HG03108 (cell line): ENCODE measurements at regions not wholly inside any gene's neighbourhood (a gene's known extent, or its start where the extent isn't known, plus 50 kb on each side); places are given as distances from the start of the nearest gene placed in this dataset.
A peak's percentile ranks its signal among the peaks of the same experiment; 100 is the strongest.

Experiments
- ATAC-seq: cut with Tn5 transposase; IDR thresholded peaks from one replicate; pipeline ENCODE4 v1.9.1; 2021; ENCODE audit warnings: moderate library complexity; ENCODE audit not compliant: unreplicated experiment

DNA sequence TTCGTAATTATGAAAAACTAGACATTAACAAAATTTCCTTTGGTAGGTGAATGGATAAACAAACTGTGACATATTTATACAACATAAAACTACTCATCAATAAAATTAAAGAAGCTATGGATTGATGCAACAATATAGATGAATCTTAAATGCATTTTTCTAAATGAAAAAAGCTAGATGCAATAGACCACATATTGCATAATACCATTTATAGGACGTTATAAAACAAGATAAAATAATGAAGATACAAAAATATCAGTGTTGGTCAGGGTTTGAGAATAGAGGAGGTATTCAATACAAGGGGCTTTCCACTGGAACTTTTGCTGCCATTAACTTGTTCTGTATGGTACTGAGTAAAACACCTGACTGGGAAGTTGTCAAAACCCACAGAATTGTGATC is 314.4 kb downstream of the GRB14 start:
- no peak for ATAC-seq

DNA sequence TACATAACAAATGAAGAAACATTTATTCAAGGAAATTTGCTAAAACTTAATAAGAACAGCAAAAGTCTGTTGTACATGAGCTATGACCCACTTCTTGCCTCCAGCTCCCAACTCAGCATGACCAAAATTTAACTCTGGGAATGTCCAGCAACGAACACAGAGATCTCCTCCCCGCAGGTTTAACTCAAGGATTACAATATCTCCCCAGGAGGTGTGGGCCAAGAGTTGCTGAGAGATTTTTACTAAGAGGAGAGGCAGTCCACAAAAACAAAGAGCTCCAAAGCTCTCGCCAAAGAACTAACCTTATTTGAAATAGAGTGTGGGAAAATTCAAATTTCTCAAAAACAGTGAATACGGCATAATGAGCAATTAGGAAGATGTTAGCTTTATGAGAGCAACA is 318.5 kb downstream of the GRB14 start:
- no peak for ATAC-seq

- no peak for ATAC-seq
Measured at GRCh38 chr2:164288235-164288634, 333.0 kb downstream of the GRB14 start.

DNA sequence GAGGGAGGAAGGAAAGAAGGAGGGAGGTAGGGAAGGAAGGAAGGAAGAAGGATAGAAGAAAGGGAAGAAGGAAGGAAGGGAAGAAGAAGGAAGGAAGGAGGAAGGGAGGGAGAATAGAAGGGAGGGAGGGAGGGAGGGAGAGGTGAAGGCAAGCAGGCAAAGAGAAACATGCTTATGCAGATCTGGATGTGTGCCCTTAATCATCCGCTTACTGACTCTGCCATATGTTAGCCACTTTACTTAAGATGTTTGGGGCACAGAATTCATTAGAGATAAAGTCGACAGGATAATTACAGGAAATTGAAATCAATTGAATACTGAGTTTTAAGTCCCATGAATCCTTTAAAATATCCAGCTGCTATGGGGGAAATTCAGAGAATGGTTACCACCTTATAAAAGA is 334.2 kb downstream of the GRB14 start:
- no peak for ATAC-seq

DNA sequence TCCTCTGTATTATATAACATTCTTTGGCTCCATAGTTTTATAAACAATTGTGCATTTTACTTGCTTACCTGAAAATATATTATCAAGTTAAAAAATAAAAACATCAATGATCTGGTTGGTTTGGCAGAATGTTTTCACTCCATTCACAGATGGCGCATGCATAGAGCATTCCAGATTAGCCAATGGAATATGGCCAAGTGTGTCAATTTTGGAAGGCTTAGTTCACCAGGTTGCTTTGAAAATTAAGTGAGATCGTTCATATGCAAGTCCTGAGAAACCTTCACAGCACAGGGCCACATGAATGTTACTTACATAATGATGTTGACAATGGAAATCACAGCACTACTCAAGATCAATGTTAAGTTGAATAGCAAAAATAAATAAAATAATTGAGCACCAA is 335.7 kb downstream of the GRB14 start:
- no peak for ATAC-seq

- no peak for ATAC-seq
Measured at GRCh38 chr2:164281896-164282295, 339.4 kb downstream of the GRB14 start.

DNA sequence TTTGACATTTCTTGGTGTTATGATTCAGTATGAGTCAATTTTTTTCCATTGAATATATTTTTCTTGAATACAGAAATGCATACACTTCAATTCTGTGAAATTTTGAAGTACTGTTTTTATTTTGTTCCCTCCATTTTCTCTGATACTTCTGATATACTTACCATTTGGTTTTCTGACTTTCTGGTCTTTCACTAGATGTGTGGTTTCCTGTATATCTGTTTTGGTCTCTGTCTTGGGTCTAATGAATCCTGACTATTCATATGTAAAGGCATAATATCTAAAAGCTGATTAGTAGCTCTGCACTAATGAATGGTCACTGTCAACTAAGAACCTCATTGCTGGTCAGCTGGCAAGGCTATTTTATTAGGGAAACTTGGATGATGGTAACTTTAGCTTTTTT is 345.6 kb downstream of the GRB14 start:
- no peak for ATAC-seq

- no peak for ATAC-seq
Measured at GRCh38 chr2:164260506-164260905, 360.8 kb downstream of the GRB14 start.

DNA sequence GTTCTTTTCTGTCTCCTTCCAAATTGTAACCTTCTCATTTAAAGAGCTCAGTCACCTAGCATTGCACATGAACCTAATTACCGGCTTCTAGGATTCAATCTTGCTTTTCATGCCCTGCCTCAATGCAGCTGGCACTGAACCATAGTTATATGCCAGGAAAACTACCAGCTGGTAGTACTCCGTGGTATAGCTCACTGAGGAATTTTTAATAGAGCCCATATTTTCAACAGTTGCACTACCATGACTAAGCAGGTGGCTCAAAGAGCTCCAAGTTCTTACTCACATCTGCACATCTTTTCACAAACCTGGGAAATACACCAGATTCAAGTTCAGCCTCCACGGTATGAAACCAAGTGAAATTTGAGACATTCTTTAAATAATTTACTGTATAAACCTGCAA is 363.5 kb downstream of the GRB14 start:
- no peak for ATAC-seq

- peak; percentile 62 for ATAC-seq
Measured at GRCh38 chr2:164252568-164253287, 368.6 kb downstream of the GRB14 start.

GRCh38 chr2:164243315-164243714 is 378.0 kb downstream of the GRB14 start:
- no peak for ATAC-seq

DNA sequence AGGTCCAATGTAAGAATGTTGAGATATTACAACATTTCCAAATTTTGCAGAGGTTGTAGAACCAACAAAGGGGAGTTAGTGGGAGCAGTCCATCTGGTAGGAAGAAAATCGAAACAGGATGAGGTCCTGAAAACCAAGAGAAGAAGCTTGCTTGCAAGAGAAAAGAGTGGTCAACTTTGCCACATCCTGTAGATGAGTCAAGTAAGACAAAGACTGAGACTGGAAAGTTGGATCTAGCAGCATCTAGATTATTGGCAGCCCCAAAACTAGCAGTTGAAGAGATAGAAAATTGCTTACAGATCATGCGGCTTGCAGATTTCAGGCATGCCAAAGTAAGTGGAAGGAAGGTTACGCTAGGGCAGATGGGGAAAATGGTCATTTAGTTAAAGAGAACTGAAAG is 378.9 kb downstream of the GRB14 start:
- no peak for ATAC-seq

DNA sequence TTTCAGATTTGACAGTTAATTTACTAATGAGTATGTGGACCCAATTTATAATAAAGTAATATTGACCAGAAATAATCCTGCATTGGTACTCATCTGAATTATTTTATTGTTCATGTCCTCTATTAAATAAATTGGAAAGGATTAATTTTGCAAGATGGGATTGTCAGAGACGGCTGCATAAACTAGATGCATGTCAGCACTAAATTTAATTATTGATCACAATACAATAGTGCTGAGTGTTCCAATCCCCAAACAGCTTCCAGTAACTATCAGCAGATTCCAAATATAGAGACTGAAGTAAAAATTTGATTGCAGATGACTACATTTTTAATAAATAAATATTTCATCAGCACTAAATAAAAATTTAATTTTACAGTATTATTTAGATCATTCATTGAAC is 387.2 kb downstream of the GRB14 start:
- no peak for ATAC-seq

DNA sequence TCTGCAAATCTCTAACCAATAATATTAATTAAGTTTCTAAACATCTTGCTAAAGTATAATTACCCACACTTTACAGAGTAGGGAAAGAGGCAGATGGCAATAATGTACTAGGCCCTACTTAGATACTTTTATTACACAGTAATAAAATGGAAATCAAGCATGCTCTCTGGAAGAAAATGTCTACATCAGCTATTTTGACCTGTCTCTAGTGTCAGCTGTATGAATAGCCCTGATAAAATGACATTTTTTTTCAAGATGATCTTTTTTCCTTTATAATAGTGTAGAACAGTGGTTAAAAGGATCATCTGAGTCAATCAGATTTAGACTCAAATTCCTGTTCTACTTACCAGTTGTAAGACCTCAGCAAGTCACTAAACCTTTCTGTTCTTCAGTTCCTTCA is 397.3 kb downstream of the GRB14 start:
- no peak for ATAC-seq

DNA sequence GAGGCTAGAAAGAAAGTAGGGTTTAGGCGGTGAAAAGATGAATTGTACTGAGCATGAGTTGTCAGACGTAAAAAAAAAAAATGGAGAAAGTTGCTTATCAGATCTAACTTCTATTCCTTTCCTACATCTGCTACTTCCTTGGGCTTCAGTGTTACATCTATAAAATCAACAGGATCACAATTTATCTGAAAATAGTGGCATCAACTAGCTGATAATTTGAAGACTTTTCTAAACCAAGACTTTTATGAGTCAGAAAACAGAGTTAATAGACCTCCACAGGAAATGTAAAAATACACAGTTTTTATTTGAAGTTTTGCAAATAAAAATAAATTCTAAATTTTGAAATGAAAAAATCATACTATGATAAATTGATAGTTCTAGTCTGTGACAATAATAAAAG is 399.8 kb downstream of the GRB14 start:
- ATAC-seq = no peak

DNA sequence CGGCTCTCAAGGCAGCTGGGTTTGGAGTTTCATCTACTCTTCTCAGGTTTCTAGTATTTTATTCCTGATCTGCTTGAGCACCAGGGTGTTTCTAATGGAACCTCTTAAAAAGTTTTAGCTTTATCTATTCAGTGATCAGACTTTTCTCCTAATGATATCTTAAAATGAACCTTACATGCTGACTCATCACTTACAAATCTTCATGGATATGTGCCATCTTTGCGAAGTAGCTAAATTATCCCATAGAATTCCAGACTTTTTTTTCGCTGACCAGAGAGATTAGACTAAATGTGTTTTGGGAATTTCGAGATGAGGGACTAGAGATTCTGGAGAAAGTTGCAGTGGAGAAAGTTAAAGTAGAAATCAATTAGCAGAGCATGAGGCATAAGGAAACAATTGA is 401.0 kb downstream of the GRB14 start:
- ATAC-seq = no peak

DNA sequence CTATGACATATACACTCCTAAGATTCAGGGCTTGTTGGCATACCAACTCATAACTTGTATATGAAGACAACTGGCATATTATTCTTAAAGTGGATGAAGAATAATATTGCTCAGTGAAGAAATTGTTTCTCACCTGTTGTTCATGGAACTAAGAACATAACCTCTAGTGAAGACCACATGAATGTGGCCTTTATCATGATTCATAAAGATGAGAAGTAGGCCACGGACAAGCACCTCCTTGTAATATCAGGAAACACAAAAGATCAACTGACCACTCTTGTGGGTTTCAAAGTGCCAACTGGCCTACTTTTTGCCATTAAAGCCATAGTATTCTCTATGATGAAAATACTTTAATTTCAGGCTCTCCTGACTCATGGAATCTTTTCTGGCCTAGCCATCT is 407.4 kb downstream of the GRB14 start:
- ATAC-seq = no peak

GRCh38 chr2:164205347-164205746 is 415.9 kb downstream of the GRB14 start:
- ATAC-seq = no peak

- ATAC-seq = no peak
Measured at GRCh38 chr2:164203131-164203530, 418.2 kb downstream of the GRB14 start.

GRCh38 chr2:164198256-164198655 is 423.0 kb downstream of the GRB14 start:
- ATAC-seq = no peak

DNA sequence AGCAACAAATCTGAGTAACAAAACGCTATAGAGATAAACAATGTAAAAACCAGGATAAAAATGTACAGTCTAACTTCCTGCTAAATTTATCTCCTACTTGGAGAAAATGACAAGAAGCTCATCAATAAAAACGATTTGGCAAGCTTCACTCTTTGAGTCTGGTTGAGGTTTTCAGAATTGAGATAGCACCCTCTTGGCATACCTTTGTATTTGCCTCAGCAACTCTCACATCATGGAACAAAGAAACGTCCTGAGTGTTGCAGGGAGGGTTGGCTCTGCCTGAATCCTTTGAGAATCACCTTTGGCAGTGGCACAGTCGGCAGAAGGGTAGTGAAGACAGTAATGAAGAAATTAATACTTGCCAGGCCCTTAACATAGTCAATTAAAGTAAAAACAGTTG is 430.6 kb downstream of the GRB14 start:
- no peak for ATAC-seq

DNA sequence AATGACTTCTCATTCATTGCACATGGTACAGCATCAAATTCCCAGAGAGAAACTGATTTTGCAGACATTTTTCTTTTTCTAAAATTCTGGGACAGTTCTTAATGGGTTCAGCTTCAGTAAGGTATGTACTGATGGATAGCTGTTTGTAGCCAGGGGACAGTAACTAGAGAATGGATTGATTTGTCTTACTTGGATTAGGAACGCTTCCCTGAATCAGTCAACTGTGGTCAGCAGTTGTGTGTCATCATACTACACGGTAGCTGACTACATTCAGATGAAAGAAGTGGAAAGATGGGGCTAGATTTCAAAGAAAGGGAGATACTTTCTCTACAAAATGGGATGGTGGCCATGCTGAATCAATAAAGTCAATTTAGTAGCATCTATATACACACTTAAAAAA is 431.4 kb downstream of the GRB14 start:
- ATAC-seq = no peak

DNA sequence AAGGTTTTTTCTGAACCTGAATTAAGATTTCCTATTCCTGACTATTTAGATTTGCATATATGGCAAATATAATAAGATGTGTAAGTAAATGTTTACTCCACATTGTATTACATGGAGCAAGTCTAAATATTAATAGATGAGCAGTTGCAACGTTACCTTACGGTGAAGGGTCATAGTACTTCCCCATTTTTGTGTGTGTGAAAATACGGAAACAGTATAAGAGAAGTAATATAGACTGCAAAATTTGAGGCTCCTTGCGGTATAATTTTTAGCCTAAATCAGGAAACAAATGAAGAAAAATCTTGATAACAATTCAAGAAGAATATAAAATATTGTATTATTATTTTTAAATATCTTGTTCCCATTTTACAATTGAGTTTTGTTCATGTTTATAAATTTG is 434.2 kb downstream of the GRB14 start:
- no peak for ATAC-seq
